A549 (cell line): ENCODE measurements at regions not wholly inside any gene's neighbourhood (a gene's known extent, or its start where the extent isn't known, plus 50 kb on each side); places are given as distances from the start of the nearest gene placed in this dataset.

Experiments
- ATAC-seq, 2 experiments: fragments of 200-7000 bp in 1 of 2; fragments of >200 bp in 1 of 2; cut with Nextera tagmentation in 1 of 2; cut with Tn5 transposase in 1 of 2; 3 replicates each; pipeline versions ENCODE4 v1.8.0 to v1.9.1; 2018 to 2020; ENCODE audit warnings: mild to moderate bottlenecking in 1 of 2, moderate library complexity in 1 of 2
- CTCF ChIA-PET: fragments of 300-600 bp; sonication (Branson Sonifier 250); formaldehyde crosslinking; extraction: SDS; loops from one replicate; lab custom pipeline; 2021; ENCODE audit warnings: antibody characterized with exemption, inconsistent platforms; lab: Yijun Ruan, JAX
- POLR2A ChIA-PET: fragments of 350-600 bp; formaldehyde crosslinking; extraction: SDS; loops from one replicate; lab custom pipeline; 2021; ENCODE audit warnings: antibody characterized with exemption, inconsistent platforms; lab: Yijun Ruan, JAX
- DNase-seq, 2 experiments: peaks; one replicate each; pipeline versions ENCODE4 v3.0.0 to v3.0.0-alpha.2; 2011 to 2016; ENCODE audit warnings: low read depth in 1 of 2, low spot score in 1 of 2
- FAIRE-seq: peaks from 2 replicates; lab custom pipeline; 2011; peaks lifted over from hg19 to GRCh38; lab: Jason Lieb, UNC
- H3K27ac ChIP-seq, 2 experiments: fragments of >200 bp; sonication (Bioruptor Twin); formaldehyde crosslinking; 3 replicates each; pipeline ENCODE4 v1.5.1; 2016 to 2017
- H3K4me1 ChIP-seq: fragments of >200 bp; sonication (Bioruptor Twin); formaldehyde crosslinking; 3 replicates; pipeline ENCODE4 v1.6.1; 2016
- H3K4me2 ChIP-seq: fragments of >200 bp; sonication (Bioruptor Twin); formaldehyde crosslinking; 3 replicates; pipeline ENCODE4 v1.6.1; 2016
- H3K4me3 ChIP-seq: fragments of >200 bp; sonication (Bioruptor Twin); formaldehyde crosslinking; 3 replicates; pipeline ENCODE4 v1.5.1; 2016
- H3K9me3 ChIP-seq: fragments of >200 bp; sonication (Bioruptor Twin); formaldehyde crosslinking; 3 replicates; pipeline ENCODE4 v1.6.1; 2016
- ATOH8 ChIP-seq: fragments of 250-450 bp; sonication (Bioruptor Pico); IDR thresholded peaks from 2 replicates; pipeline ENCODE4 v1.5.0; 2020; ENCODE audit warnings: low read depth, mild to moderate bottlenecking, moderate library complexity
- CHD2 ChIP-seq: fragments of 150-350 bp; IDR thresholded peaks from 2 replicates; pipeline ENCODE4 v1.6.1; 2014; ENCODE audit warnings: low read length; ENCODE audit not compliant: partially characterized antibody
- CHD4 ChIP-seq: fragments of 200-600 bp; sonication (generic); IDR thresholded peaks from 2 replicates; pipeline ENCODE4 v1.6.1; 2016; ENCODE audit warnings: antibody characterized with exemption, mild to moderate bottlenecking, borderline replicate concordance
- CTCF ChIP-seq: fragments of >200 bp; sonication (Bioruptor Twin); formaldehyde crosslinking; IDR thresholded peaks from 3 replicates; pipeline ENCODE4 v1.5.1; 2016
- E2F6 ChIP-seq: IDR thresholded peaks from 2 replicates; pipeline ENCODE4 v1.6.1; 2012; ENCODE audit warnings: low read depth, borderline replicate concordance
- ESRRA ChIP-seq: fragments of 150-350 bp; IDR thresholded peaks from 2 replicates; pipeline ENCODE4 v1.6.1; 2014; ENCODE audit warnings: mild to moderate bottlenecking, low read length, borderline replicate concordance
- FOXS1 ChIP-seq: fragments of 250-450 bp; sonication (Bioruptor Pico); IDR thresholded peaks from 2 replicates; pipeline ENCODE4 v1.5.0; 2020; ENCODE audit warnings: mild to moderate bottlenecking, moderate library complexity
- GATA3 ChIP-seq: IDR thresholded peaks from 2 replicates; pipeline ENCODE4 v1.6.1; 2012; ENCODE audit warnings: borderline replicate concordance
- HDAC2 ChIP-seq: fragments of 200-600 bp; sonication (generic); IDR thresholded peaks from 2 replicates; pipeline ENCODE4 v1.6.1; 2016
- HES2 ChIP-seq: fragments of >200 bp; sonication (Bioruptor Twin); formaldehyde crosslinking; IDR thresholded peaks from 2 replicates; pipeline ENCODE4 v1.6.1; 2016
- HEYL ChIP-seq: fragments of 250-450 bp; sonication (Bioruptor Pico); IDR thresholded peaks from 2 replicates; pipeline ENCODE4 v1.8.0; 2021; ENCODE audit warnings: mild to moderate bottlenecking, moderate library complexity
- HOXB5 ChIP-seq: fragments of 250-450 bp; sonication (Bioruptor Pico); IDR thresholded peaks from 2 replicates; pipeline ENCODE4 v1.5.0; 2020; ENCODE audit warnings: mild to moderate bottlenecking, moderate library complexity
- JUN ChIP-seq, 2 experiments: fragments of >200 bp; sonication (Bioruptor Twin); formaldehyde crosslinking; IDR thresholded peaks; 2 replicates in 1 of 2; 3 replicates in 1 of 2; pipeline ENCODE4 v1.6.1; 2016 to 2017
- JUNB ChIP-seq: fragments of >200 bp; sonication (Bioruptor Twin); formaldehyde crosslinking; IDR thresholded peaks from 2 replicates; pipeline ENCODE4 v1.6.1; 2016
- MAX ChIP-seq: IDR thresholded peaks from 2 replicates; pipeline ENCODE4 v1.6.1; 2012
- MYC ChIP-seq: IDR thresholded peaks from 2 replicates; pipeline ENCODE4 v1.6.1; 2012; ENCODE audit warnings: mild to moderate bottlenecking, inconsistent platforms, low read length, improper control_type of control experiment, borderline replicate concordance
- NPAS2 ChIP-seq: fragments of 250-450 bp; sonication (Bioruptor Pico); IDR thresholded peaks from 2 replicates; pipeline ENCODE4 v1.8.0; 2022; ENCODE audit warnings: mild to moderate bottlenecking, moderate library complexity, borderline replicate concordance
- NR3C1 ChIP-seq: fragments of >200 bp; sonication (Bioruptor Twin); formaldehyde crosslinking; IDR thresholded peaks from 3 replicates; pipeline ENCODE4 v1.6.1; 2017
- POLR2AphosphoS2 ChIP-seq: conservative IDR thresholded peaks from 2 replicates; pipeline ENCODE4 v1.6.1; 2012; ENCODE audit warnings: low read length, improper control_type of control experiment, inconsistent platforms
- RARB ChIP-seq: fragments of 250-450 bp; sonication (Bioruptor Pico); IDR thresholded peaks from 2 replicates; pipeline ENCODE4 v1.8.0; 2021; ENCODE audit warnings: mild to moderate bottlenecking, moderate library complexity
- REST ChIP-seq: fragments of 200-600 bp; sonication (generic); IDR thresholded peaks from 2 replicates; pipeline ENCODE4 v1.6.1; 2016; ENCODE audit warnings: antibody characterized with exemption, mild to moderate bottlenecking, moderate library complexity
- USF2 ChIP-seq: fragments of 450-650 bp; IDR thresholded peaks from 2 replicates; pipeline ENCODE4 v1.6.1; 2014; ENCODE audit warnings: antibody characterized with exemption
- ZNF302 ChIP-seq: fragments of 250-450 bp; sonication (Bioruptor Pico); IDR thresholded peaks from 2 replicates; pipeline ENCODE4 v1.9.0; 2021; ENCODE audit warnings: inconsistent platforms, mild to moderate bottlenecking, moderate library complexity
- WGBS: methylation state at CpG from one replicate; pipeline ENCODE4 v1.1.6; 2017; ENCODE audit errors: missing lambda C conversion rate; 5-methylcytosine and 5-hydroxymethylcytosine counted together

GRCh38 chr1:8182034-8182761 lies 135.7 kb upstream of the SLC45A1 start (continued):
- TF ChIP-seq E2F6 (peak; percentile 92), NPAS2 (CRISPR knock-in tag) (no peak), REST (no peak), CHD4 (no peak), MAX (peak; percentile 99), GATA3 (peak; percentile 99), MYC (peak; percentile 89), ESRRA (no peak), JUNB (peak; percentile 97), HDAC2 (no peak), ZNF302 (CRISPR knock-in tag) (peak; percentile 96), NR3C1 (no peak), HOXB5 (CRISPR knock-in tag) (peak; percentile 90), HES2 (peak; percentile 59; the same call in 1 of the 2 replicates), CTCF (no peak), CHD2 (no peak)
- TF ChIP-seq, all 56 proteins: peak for 29

- ATAC-seq (no peak), DNase-seq (no peak), FAIRE-seq (no peak)
- no peak for TF ChIP-seq USF2
- no peak for TF ChIP-seq FOXS1 (CRISPR knock-in tag)
- TF ChIP-seq RARB (CRISPR knock-in tag), result no peak
- no peak for TF ChIP-seq JUN (IDR thresholded peaks at IDR 0.05)
- no peak for TF ChIP-seq ATOH8 (CRISPR knock-in tag)
- no peak for TF ChIP-seq HEYL
- no peak for TF ChIP-seq MYC
- no peak for TF ChIP-seq POLR2AphosphoS2
- no peak for TF ChIP-seq CHD2
- peak overlapping the region; percentile 60 to 98; a peak in 3 of 6 replicates for H3K27ac ChIP-seq
- no peak overlapping the region for H3K4me3 ChIP-seq
- peaks cover 39% of the 10 kb centered on the region for H3K4me1 ChIP-seq
- ChIA-PET POLR2A (no interaction called here), CTCF (interaction anchor here (0.8 kb wide), 1 partner anchor 9 kb away, joined by 3 read pairs; no protein-coding TSS in a partner anchor)
- peaks cover 31% of the 10 kb centered on the region for H3K9me3 ChIP-seq
- 95% methylated on average over 1 of the region's 1 CpG for WGBS
- no peak overlapping the region for H3K4me2 ChIP-seq
Observed at GRCh38 chr1:8179132-8179793, 138.7 kb upstream of the SLC45A1 start.
